ENCODE measurements at regions not wholly inside any gene's neighbourhood (a gene's known extent, or its start where the extent isn't known, plus 50 kb on each side); places are given as distances from the start of the nearest gene placed in this dataset.

GRCh38 chr6:102356170-102356569 lies 962.7 kb downstream of the GRIK2 start:
- Histone ChIP-seq H3K4me3 (ENCODE audit: low read length in 2 of 2) (no peak overlapping the region), H3K27me3 (ENCODE audit: control insufficient read depth in 1 of 2, insufficient read depth in 2 of 2, low read length in 1 of 2) (no peaks in the 10 kb centered on the region), H3K36me3 (ENCODE audit: control insufficient read depth in 1 of 2, insufficient read depth in 2 of 2, low read length in 1 of 2) (no peaks in the 10 kb centered on the region), H3K27ac (ENCODE audit: low read depth in 1 of 2, low read length in 2 of 2) (no peak overlapping the region), H3K9me3 (ENCODE audit: control insufficient read depth, low read length) (no peaks in the 10 kb centered on the region), H3K4me1 (ENCODE audit: control insufficient read depth in 1 of 2, insufficient read depth in 2 of 2, low read length in 2 of 2) (no peaks in the 10 kb centered on the region)
- no peak for ATAC-seq (ENCODE audit: low FRiP score)
- 89% methylated on average over 8 of the region's 8 CpGs for WGBS, 2 donors
- intact Hi-C loops (cut with DNase I), result no loop called here
- DNase-seq, result no peak

GRCh38 chr6:102355578-102355977 lies 962.1 kb downstream of the GRIK2 start:
- 78 to 83% methylated on average over 1 of the region's 1 CpG for WGBS, 2 donors
- no peak overlapping the region for H3K27ac ChIP-seq (ENCODE audit: low read depth in 1 of 2, low read length in 2 of 2)
- H3K4me3 ChIP-seq (ENCODE audit: low read length in 2 of 2), result no peak overlapping the region
- H3K36me3 ChIP-seq (ENCODE audit: control insufficient read depth in 1 of 2, insufficient read depth in 2 of 2, low read length in 1 of 2), result no peaks in the 10 kb centered on the region
- intact Hi-C loops (cut with DNase I), result no loop called here
- no peaks in the 10 kb centered on the region for H3K4me1 ChIP-seq (ENCODE audit: control insufficient read depth in 1 of 2, insufficient read depth in 2 of 2, low read length in 2 of 2)
- no peaks in the 10 kb centered on the region for H3K9me3 ChIP-seq (ENCODE audit: control insufficient read depth, low read length)
- ATAC-seq (ENCODE audit: low FRiP score), result no peak
- no peaks in the 10 kb centered on the region for H3K27me3 ChIP-seq (ENCODE audit: control insufficient read depth in 1 of 2, insufficient read depth in 2 of 2, low read length in 1 of 2)
- no peak for DNase-seq

DNA sequence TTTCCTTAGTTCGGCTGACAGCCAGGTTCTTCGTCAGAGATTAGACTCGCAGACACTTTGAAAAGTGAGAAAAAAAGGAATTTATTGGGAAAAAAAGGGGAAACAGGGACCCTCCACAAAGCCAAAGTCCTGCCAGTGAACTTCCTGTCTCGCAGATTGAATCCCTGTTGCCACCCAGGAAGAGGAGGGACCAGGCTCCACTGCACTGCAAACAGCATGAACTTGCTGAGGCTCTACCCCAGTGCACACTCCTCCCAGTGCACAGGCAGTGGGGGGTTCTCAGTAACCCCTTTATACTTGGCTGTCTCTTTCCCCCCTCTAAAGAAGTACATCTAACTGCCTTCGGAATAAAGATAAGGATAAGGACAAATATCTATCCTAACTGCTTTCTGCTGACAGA lies 959.0 kb downstream of the GRIK2 start:
- no peaks in the 10 kb centered on the region for H3K36me3 ChIP-seq (ENCODE audit: control insufficient read depth in 1 of 2, insufficient read depth in 2 of 2, low read length in 1 of 2)
- no peaks in the 10 kb centered on the region for H3K27me3 ChIP-seq (ENCODE audit: control insufficient read depth in 1 of 2, insufficient read depth in 2 of 2, low read length in 1 of 2)
- DNase-seq (no peak), ATAC-seq (ENCODE audit: low FRiP score) (no peak)
- H3K4me1 ChIP-seq (ENCODE audit: control insufficient read depth in 1 of 2, insufficient read depth in 2 of 2, low read length in 2 of 2), result no peaks in the 10 kb centered on the region
- intact Hi-C loops (cut with DNase I), result no loop called here
- H3K4me3 ChIP-seq (ENCODE audit: low read length in 2 of 2), result no peak overlapping the region
- no peak overlapping the region for H3K27ac ChIP-seq (ENCODE audit: low read depth in 1 of 2, low read length in 2 of 2)
- H3K9me3 ChIP-seq (ENCODE audit: control insufficient read depth, low read length), result no peaks in the 10 kb centered on the region
- 64 to 67% methylated on average over 5 of the region's 5 CpGs for WGBS, 2 donors

- H3K27me3 ChIP-seq (ENCODE audit: control insufficient read depth in 1 of 2, insufficient read depth in 2 of 2, low read length in 1 of 2), result no peaks in the 10 kb centered on the region
- no peaks in the 10 kb centered on the region for H3K36me3 ChIP-seq (ENCODE audit: control insufficient read depth in 1 of 2, insufficient read depth in 2 of 2, low read length in 1 of 2)
- no peaks in the 10 kb centered on the region for H3K4me1 ChIP-seq (ENCODE audit: control insufficient read depth in 1 of 2, insufficient read depth in 2 of 2, low read length in 2 of 2)
- DNase-seq (no peak), ATAC-seq (ENCODE audit: low FRiP score) (no peak)
- H3K27ac ChIP-seq (ENCODE audit: low read depth in 1 of 2, low read length in 2 of 2), result no peak overlapping the region
- WGBS, 2 donors, result 78 to 87% methylated on average over 2 of the region's 2 CpGs
- H3K4me3 ChIP-seq (ENCODE audit: low read length in 2 of 2), result no peak overlapping the region
- no peaks in the 10 kb centered on the region for H3K9me3 ChIP-seq (ENCODE audit: control insufficient read depth, low read length)
- intact Hi-C loops (cut with DNase I), result no loop called here
These were observed 951.3 kb downstream of the GRIK2 start for GRCh38 chr6:102344769-102345168.

GRCh38 chr6:102340311-102340710 lies 946.8 kb downstream of the GRIK2 start:
- DNase-seq (no peak), ATAC-seq (ENCODE audit: low FRiP score) (no peak)
- Histone ChIP-seq H3K27me3 (ENCODE audit: control insufficient read depth in 1 of 2, insufficient read depth in 2 of 2, low read length in 1 of 2) (no peaks in the 10 kb centered on the region), H3K9me3 (ENCODE audit: control insufficient read depth, low read length) (peaks cover 1% of the 10 kb centered on the region), H3K4me3 (ENCODE audit: low read length in 2 of 2) (no peak overlapping the region), H3K27ac (ENCODE audit: low read depth in 1 of 2, low read length in 2 of 2) (no peak overlapping the region), H3K36me3 (ENCODE audit: control insufficient read depth in 1 of 2, insufficient read depth in 2 of 2, low read length in 1 of 2) (no peaks in the 10 kb centered on the region), H3K4me1 (ENCODE audit: control insufficient read depth in 1 of 2, insufficient read depth in 2 of 2, low read length in 2 of 2) (no peaks in the 10 kb centered on the region)
- intact Hi-C loops (cut with DNase I), result no loop called here
- 86 to 87% methylated on average over 4 of the region's 4 CpGs for WGBS, 2 donors

GRCh38 chr6:102333736-102334135 lies 940.2 kb downstream of the GRIK2 start:
- Histone ChIP-seq H3K4me3 (ENCODE audit: low read length in 2 of 2) (no peak overlapping the region), H3K27me3 (ENCODE audit: control insufficient read depth in 1 of 2, insufficient read depth in 2 of 2, low read length in 1 of 2) (no peaks in the 10 kb centered on the region), H3K27ac (ENCODE audit: low read depth in 1 of 2, low read length in 2 of 2) (no peak overlapping the region), H3K36me3 (ENCODE audit: control insufficient read depth in 1 of 2, insufficient read depth in 2 of 2, low read length in 1 of 2) (no peaks in the 10 kb centered on the region), H3K9me3 (ENCODE audit: control insufficient read depth, low read length) (peaks cover 4% of the 10 kb centered on the region), H3K4me1 (ENCODE audit: control insufficient read depth in 1 of 2, insufficient read depth in 2 of 2, low read length in 2 of 2) (no peaks in the 10 kb centered on the region)
- intact Hi-C loops (cut with DNase I), result no loop called here
- 90 to 93% methylated on average over 8 of the region's 8 CpGs for WGBS, 2 donors
- DNase-seq, result no peak
- no peak for ATAC-seq (ENCODE audit: low FRiP score)

GRCh38 chr6:102327697-102328225 lies 934.3 kb downstream of the GRIK2 start:
- no peak overlapping the region for H3K27ac ChIP-seq (ENCODE audit: low read depth in 1 of 2, low read length in 2 of 2)
- WGBS, 2 donors, result 88 to 93% methylated on average over 4 of the region's 4 CpGs
- H3K4me3 ChIP-seq (ENCODE audit: low read length in 2 of 2), result no peak overlapping the region
- intact Hi-C loops (cut with DNase I), result no loop called here
- no peaks in the 10 kb centered on the region for H3K36me3 ChIP-seq (ENCODE audit: control insufficient read depth in 1 of 2, insufficient read depth in 2 of 2, low read length in 1 of 2)
- ATAC-seq (ENCODE audit: low FRiP score), result no peak
- no peaks in the 10 kb centered on the region for H3K9me3 ChIP-seq (ENCODE audit: control insufficient read depth, low read length)
- no peak for DNase-seq
- no peaks in the 10 kb centered on the region for H3K4me1 ChIP-seq (ENCODE audit: control insufficient read depth in 1 of 2, insufficient read depth in 2 of 2, low read length in 2 of 2)
- H3K27me3 ChIP-seq (ENCODE audit: control insufficient read depth in 1 of 2, insufficient read depth in 2 of 2, low read length in 1 of 2), result no peaks in the 10 kb centered on the region

GRCh38 chr6:102313699-102314098 lies 920.2 kb downstream of the GRIK2 start:
- ATAC-seq (ENCODE audit: low FRiP score) (no peak), DNase-seq (no peak)
- H3K27ac ChIP-seq (ENCODE audit: low read depth in 1 of 2, low read length in 2 of 2), result no peak overlapping the region
- H3K36me3 ChIP-seq (ENCODE audit: control insufficient read depth in 1 of 2, insufficient read depth in 2 of 2, low read length in 1 of 2), result no peaks in the 10 kb centered on the region
- no peaks in the 10 kb centered on the region for H3K27me3 ChIP-seq (ENCODE audit: control insufficient read depth in 1 of 2, insufficient read depth in 2 of 2, low read length in 1 of 2)
- H3K4me1 ChIP-seq (ENCODE audit: control insufficient read depth in 1 of 2, insufficient read depth in 2 of 2, low read length in 2 of 2), result no peaks in the 10 kb centered on the region
- WGBS, 2 donors, result 53 to 61% methylated on average over 1 of the region's 1 CpG
- H3K9me3 ChIP-seq (ENCODE audit: control insufficient read depth, low read length), result peaks cover 2% of the 10 kb centered on the region
- intact Hi-C loops (cut with DNase I), result no loop called here
- H3K4me3 ChIP-seq (ENCODE audit: low read length in 2 of 2), result no peak overlapping the region

DNA sequence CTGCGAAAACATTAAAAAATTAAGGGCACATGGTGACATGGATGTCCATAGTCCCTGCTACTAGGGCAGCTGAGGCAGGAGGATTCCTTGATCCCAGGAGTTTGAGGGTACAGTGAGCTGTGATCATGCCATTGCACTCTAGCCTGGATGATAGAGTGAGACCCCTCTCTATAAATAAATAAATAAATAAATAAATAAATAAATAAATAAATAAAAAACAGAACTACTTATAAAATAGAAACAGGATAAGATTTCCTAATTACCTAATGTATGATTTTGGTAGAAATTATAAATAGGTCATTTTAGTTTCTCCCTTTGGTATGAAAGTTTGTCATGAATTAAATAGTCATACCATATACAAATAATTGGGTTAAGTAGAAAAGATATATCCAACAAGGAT lies 916.2 kb downstream of the GRIK2 start:
- Histone ChIP-seq H3K27ac (ENCODE audit: low read depth in 1 of 2, low read length in 2 of 2) (no peak overlapping the region), H3K27me3 (ENCODE audit: control insufficient read depth in 1 of 2, insufficient read depth in 2 of 2, low read length in 1 of 2) (no peaks in the 10 kb centered on the region), H3K4me1 (ENCODE audit: control insufficient read depth in 1 of 2, insufficient read depth in 2 of 2, low read length in 2 of 2) (no peaks in the 10 kb centered on the region), H3K9me3 (ENCODE audit: control insufficient read depth, low read length) (peaks cover 2% of the 10 kb centered on the region), H3K4me3 (ENCODE audit: low read length in 2 of 2) (no peak overlapping the region), H3K36me3 (ENCODE audit: control insufficient read depth in 1 of 2, insufficient read depth in 2 of 2, low read length in 1 of 2) (no peaks in the 10 kb centered on the region)
- 85 to 91% methylated on average over 1 of the region's 1 CpG for WGBS, 2 donors
- intact Hi-C loops (cut with DNase I), result no loop called here
- no peak for DNase-seq
- no peak for ATAC-seq (ENCODE audit: low FRiP score)
